GM18498 (cell line): ENCODE measurements at regions not wholly inside any gene's neighbourhood (a gene's known extent, or its start where the extent isn't known, plus 50 kb on each side); places are given as distances from the start of the nearest gene placed in this dataset.

Source experiments
- ATAC-seq: cut with Tn5 transposase; IDR thresholded peaks from one replicate; pipeline ENCODE4 v1.9.1; 2021; ENCODE audit warnings: mild to moderate bottlenecking, moderate library complexity; ENCODE audit not compliant: unreplicated experiment

GRCh38 chr11:91776655-91777054 lies 448.0 kb upstream of the FAT3 start:
- ATAC-seq: no peak

- no peak for ATAC-seq
Observed at GRCh38 chr11:91773090-91773489, 451.5 kb upstream of the FAT3 start.

GRCh38 chr11:91771961-91772360 lies 452.7 kb upstream of the FAT3 start:
- ATAC-seq: no peak

- no peak for ATAC-seq
Observed at GRCh38 chr11:91768783-91769182, 455.8 kb upstream of the FAT3 start.

- no peak for ATAC-seq
Observed at GRCh38 chr11:91763331-91763730, 461.3 kb upstream of the FAT3 start.

GRCh38 chr11:91761406-91762025 lies 463.1 kb upstream of the FAT3 start:
- no peak for ATAC-seq

GRCh38 chr11:91756829-91757480 lies 467.7 kb upstream of the FAT3 start:
- no peak for ATAC-seq

- no peak for ATAC-seq
Observed at GRCh38 chr11:91755951-91756707, 468.5 kb upstream of the FAT3 start.

- ATAC-seq: no peak
Observed at GRCh38 chr11:91755526-91755925, 469.1 kb upstream of the FAT3 start.

- ATAC-seq: no peak
Observed at GRCh38 chr11:91749251-91749650, 475.4 kb upstream of the FAT3 start.

- no peak for ATAC-seq
Observed at GRCh38 chr11:91742155-91742554, 482.5 kb upstream of the FAT3 start.

GRCh38 chr11:91731051-91731450 lies 493.6 kb upstream of the FAT3 start:
- no peak for ATAC-seq

- ATAC-seq: no peak
Observed at GRCh38 chr11:91730620-91731019, 494.0 kb upstream of the FAT3 start.

- no peak for ATAC-seq
Observed at GRCh38 chr11:91730057-91730456, 494.6 kb upstream of the FAT3 start.

- ATAC-seq: no peak
Observed at GRCh38 chr11:91717169-91717568, 507.4 kb upstream of the FAT3 start.

GRCh38 chr11:91707652-91708482 lies 516.8 kb upstream of the FAT3 start:
- no peak for ATAC-seq

GRCh38 chr11:91703042-91703441 lies 521.6 kb upstream of the FAT3 start:
- no peak for ATAC-seq

- no peak for ATAC-seq
Observed at GRCh38 chr11:91700854-91701253, 523.8 kb upstream of the FAT3 start.

- no peak for ATAC-seq
Observed at GRCh38 chr11:91698845-91699244, 525.8 kb upstream of the FAT3 start.

- ATAC-seq: no peak
Observed at GRCh38 chr11:91694331-91694730, 530.3 kb upstream of the FAT3 start.

- ATAC-seq: no peak
Observed at GRCh38 chr11:91691872-91692271, 532.7 kb upstream of the FAT3 start.
